Stomach (tissue), 4 donors: ENCODE measurements at regions not wholly inside any gene's neighbourhood (a gene's known extent, or its start where the extent isn't known, plus 50 kb on each side); places are given as distances from the start of the nearest gene placed in this dataset.

Experiments
- CTCF ChIP-seq, 7 experiments: fragments of 450-650 bp in 4 of 7; fragments of 200-600 bp in 3 of 7; sonication (generic) in 3 of 7; IDR thresholded peaks; one replicate each; pipeline ENCODE4 v1.5.1; 2016 to 2019; ENCODE audit warnings: antibody characterized with exemption in 7 of 7, control low read depth in 2 of 7, mild to moderate bottlenecking in 1 of 7
- POLR2AphosphoS5 ChIP-seq, 3 donors: sonication (generic); formaldehyde crosslinking; IDR thresholded peaks; one replicate each; pipeline ENCODE4 v1.6.1; 2016; ENCODE audit warnings: antibody characterized with exemption in 3 of 3

GRCh38 chr7:93747019-93747418, 143.5 kb downstream of the TFPI2 start:
- TF ChIP-seq CTCF (IDR thresholded peaks at IDR 0.05) = no peak
- no peak for TF ChIP-seq POLR2AphosphoS5 (IDR thresholded peaks at IDR 0.05)
